RKO (cell line): ENCODE measurements at regions not wholly inside any gene's neighbourhood (a gene's known extent, or its start where the extent isn't known, plus 50 kb on each side); places are given as distances from the start of the nearest gene placed in this dataset.

Experiments used
- DNase-seq: peaks from one replicate; pipeline ENCODE4 v3.0.0-alpha.2; 2016; ENCODE audit warnings: low spot score

DNA sequence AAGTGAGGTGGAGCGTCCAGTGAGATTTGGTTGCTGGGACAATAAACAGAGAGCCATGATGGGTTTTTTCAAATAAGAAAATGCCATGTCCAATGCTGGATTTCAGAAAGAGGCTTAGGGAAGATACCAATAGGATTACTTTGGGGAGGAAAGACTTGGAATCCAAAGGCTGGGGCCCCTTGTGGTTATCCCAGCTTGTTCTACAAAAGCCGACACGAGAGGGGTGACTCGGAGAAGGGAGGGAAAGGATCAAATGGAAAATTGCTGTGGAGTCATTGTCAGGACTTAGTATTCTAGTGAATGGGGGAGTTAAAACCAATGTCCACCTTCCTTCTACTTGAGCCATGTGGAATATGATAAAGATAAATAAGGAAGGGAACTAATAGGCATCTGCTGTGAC is 305.5 kb downstream of the SOX9 start:
- no peak for DNase-seq

DNA sequence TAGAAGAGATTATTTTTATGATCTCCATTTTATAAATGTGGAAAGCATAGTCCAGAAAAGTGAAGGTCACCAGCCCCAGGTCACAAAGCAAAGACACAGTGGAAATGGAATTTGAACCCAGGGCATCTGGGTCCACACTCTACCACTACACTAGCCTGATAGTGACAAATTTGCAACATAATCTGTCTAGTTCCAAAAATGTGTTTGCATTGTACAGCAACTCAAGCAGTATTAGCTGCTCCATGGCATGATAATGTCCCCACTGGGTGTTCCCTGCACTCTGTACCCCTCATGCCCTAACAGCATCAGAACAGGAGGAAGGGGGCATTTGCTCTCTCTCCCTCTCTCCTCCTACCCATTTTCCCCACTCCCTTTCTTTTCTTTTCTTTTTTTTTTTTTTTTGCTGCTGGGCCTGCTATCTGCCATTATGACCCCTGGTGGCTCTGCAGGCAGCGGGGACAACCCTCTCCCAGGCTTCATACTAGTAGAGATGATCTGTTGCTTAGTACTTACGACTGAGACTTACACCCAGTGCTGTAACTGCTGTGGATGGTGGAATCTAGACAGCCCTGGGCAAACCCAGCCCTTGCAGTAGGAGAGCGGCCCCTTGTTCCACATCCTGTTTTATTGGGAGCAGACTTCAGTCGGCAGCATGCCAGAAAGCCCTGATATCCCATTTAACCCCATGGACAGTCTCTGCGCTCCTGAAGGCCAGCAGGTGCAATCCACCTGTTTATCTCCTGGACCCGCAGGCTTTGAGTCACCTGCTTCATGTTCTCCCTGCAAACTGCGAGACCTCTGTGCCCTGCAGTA is 306.3 kb downstream of the SOX9 start:
- DNase-seq = no peak

DNA sequence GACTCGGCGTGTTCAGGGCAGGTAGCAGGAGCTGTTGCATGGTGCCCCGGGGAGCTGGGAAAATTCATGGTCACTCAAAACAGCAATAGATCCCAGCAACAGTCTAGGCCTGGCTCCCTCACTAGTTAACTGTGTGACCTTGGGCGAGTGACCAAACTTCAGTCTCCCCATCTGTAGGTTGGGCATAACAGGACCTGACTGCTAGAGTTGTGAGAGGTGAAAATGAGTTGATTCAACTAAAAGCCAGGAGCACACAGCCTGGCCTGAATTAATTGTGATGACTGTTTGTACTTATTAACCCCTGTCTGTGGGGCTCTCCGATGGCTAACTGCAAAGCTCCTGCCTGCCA is 306.9 kb downstream of the SOX9 start:
- DNase-seq = peak; percentile 2

DNA sequence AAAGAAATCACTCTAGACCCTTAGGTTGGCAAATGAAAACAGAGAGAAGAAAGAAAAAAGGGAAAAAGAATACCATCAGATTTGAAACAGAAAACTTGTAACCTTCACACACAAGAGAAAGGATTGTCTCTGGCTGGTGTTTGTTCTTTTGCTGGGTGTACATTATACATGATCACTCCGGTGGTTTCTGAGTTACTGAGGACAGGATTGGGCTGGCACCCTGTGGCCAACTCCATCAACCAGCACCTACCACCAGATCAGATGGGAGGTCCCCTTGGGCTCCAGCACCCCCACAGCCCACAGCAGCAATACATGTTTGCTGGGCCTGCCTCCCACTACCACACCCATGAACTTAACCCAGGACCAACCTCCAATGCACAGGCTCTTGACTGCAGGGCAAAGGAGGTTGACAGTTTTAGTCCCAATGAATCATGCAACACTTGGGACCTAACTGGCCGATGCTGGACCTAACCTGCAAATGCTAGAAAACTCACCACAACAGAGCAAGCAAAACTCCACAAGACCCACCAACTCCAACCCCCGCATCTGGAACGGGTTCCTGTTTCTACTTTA is 308.3 kb downstream of the SOX9 start:
- no peak for DNase-seq

DNA sequence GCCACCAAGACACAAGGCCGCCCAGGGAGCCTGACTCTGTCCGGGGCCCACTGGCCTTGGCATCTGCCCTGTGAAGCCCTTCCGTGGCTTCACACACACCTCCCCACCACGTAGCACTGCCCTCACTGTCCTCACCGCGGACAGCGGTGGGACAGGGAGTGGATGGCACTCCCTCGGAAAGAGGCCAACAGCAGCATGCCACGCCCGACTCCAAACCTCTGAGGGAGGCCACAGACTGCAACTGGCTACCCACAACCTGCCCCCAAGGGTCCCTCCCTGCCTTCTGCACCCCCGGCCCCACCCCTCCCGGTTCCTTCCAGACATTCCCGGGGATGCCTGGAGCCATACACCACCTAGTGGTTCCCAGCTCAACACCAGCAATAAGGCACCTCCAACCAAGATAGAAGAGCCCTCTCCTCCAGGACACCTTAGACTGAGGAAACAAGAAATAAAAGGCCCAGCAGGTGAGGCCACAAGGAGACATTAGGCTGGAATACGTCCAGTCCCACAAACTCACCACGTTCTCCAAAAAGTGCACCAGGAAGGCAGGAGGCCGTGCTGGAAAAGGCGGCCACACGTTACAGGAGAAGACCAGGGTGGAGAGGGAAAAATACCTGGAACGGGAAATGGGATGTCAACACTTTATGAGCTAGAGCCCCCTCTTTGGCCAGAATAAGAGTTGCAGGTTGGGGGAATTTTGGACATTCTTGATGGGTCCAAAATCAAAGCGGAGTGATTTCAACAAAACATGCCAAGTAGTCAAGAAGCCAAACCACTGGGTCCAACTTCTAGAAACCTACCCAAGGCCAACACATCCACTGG is 310.0 kb downstream of the SOX9 start:
- no peak for DNase-seq

DNA sequence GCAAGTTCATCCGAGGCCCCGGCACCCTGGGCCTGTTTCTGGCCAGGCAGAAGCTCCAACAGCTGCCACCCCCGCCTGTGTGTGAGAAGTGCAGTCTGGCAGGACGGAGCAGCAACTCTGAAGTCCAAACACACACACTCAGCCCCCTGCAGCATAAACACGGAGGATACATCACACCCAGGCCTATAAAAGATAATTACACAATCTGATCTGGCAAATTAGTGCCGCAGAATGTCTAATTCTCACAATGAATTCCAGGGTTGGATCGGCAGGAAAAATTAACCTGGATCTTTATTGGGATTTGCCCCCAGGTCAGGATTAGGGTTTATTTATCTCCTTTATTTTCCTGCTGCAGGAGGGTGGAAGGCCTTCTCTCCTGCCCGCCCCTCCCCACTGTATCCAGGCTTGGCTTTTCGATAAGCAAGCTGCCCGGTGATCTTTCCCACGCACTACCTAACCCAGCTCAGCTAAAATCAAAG is 311.4 kb downstream of the SOX9 start:
- no peak for DNase-seq

DNA sequence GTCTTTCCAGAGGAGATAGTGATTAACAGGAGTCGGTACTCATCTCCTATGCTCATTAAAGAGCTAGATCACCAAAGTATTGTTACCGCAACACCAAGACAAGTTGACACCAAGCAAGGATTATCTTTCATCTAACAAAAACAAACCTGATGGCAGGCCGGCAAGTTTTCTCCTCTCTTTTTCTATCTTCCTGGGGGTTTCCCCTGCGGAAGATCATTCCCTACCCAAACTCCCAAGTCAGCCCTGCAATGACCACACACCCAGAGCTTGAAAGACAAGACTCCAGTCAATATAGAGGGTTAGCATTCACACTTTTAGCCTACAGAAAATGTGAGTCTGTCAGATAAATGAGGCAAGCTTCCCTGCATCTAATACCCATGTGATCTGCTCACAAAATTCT is 312.1 kb downstream of the SOX9 start:
- DNase-seq = no peak

DNA sequence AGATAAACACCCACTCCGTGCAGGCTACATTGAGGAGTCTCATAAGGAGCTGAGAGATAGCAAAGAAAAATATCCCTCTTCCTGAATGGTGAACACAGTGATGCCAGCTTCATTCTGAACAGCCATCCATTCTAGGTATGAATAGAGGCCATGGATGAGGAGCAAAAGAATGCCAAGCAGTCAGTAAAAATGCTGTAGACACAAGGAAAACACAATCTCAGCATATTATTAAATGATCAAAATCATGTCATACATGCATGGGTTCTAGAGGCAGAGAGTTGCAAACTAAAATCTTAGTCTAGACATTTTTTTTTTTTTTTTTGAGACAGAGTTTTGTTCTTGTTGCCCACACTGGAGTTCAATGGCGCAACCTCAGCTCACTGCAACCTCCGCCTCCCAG is 313.0 kb downstream of the SOX9 start:
- DNase-seq = no peak

DNA sequence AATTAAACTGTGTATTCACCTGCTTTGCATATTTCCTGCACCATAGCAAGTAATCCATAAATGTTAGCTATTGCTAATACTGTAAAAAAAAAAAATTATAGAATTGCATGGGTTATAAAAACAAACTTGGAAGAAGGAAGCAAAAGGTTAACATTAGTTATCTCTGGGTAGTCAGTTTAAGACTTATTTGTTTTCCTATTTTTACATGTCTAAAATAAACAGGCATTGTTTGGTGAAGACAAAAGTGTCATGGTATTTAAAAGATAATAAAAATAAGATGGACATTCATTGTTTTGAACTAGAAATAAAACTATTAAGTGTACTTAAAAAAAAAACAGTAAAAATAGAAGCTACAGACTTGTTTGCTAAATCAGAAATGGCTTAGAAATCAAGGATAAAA is 313.8 kb downstream of the SOX9 start:
- DNase-seq = no peak

DNA sequence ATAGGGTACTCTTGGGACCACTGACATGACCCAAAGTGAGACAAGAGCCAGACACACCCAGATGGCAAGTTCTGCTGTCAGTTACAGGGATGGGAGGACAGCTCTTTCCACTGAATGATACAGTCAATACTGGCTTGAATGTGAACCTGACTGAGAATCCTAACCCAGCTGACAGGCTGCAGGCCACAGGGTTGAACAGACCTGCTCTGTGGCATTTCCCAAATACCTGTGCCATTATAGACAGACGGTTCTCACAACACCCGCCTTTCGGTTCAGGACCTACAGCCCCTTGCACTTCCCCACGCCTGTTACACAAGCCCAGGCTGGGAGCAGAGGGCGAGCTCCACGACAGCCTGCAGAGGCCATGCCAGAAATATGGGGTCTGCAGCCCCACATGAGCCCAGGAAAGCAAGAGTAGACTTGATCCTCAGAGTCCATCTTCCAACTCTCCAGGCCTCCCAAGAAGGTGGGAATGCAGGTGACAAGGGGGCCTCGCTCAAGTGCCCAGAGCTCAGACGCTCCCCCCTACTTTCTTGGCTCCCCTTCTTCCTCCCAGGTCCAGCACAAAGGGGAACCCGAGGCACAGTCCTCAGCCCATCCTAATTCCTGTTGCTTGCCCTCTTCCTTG is 314.3 kb downstream of the SOX9 start:
- no peak for DNase-seq

DNA sequence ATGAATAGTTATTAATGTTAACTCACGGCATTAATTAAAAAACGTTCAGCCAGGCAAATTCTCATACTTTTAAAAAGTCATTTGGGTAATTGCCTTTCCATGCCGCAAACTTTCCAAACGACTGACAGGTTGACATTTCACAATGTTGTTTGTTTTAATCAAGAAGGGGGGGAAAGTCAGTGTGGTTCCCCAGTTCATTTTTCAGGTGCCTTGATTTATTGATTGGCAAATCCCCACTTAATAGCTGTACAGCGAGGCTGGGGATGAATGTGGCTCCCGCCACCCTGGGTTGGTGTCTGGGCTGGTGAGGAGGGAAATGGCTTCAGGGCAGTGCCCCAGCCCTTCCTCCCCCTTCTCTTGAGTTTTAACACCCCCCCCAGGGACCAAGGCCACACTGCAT is 318.0 kb downstream of the SOX9 start:
- no peak for DNase-seq

DNA sequence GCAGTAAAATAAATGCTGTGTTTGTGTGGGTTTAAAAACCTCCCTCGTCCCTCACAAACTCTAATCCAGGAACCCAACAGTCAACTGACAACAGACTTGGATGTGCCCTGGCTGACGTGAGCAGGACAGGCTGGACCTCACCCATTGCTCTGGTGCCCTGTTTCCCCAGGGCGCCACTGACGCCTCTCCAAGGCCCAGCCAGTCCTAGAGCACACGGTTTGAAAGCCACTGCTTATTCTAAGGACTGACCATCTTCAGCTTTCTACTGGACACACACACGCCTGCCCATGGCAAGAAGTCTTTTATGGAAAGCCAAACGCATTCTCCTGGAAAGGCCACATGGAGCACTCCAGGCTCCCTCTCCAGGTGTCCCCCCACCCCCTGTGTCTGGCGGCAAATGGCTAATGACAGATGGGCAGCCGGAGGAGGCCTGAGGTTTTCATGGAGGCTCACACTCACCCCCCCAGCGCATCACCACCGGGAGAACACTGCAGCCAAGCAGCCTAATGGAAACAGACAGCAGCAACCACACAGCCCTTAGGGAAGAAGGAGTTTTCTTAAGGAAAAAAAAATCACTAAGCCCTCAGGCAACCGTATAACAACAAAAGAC is 319.2 kb downstream of the SOX9 start:
- DNase-seq = no peak

DNA sequence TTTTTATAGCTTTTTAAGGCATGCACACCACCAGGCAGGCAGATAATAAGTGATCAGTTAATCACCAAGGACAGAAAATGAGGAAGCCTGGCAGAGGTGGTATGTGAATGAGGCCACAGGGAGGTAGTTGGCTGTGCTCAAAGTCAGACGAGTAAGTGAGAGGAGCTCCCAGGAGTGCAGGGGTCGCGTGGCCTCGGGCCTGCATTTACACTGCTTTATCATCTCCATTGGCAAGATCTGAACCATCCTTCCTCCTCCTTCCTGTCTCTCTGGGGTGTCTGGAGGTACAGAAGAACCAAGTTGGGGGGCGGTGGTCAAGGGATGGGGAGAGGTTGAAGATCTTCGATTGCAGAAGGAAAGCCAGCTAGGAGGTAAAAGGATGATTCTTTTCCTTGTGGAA is 320.1 kb downstream of the SOX9 start:
- no peak for DNase-seq

DNA sequence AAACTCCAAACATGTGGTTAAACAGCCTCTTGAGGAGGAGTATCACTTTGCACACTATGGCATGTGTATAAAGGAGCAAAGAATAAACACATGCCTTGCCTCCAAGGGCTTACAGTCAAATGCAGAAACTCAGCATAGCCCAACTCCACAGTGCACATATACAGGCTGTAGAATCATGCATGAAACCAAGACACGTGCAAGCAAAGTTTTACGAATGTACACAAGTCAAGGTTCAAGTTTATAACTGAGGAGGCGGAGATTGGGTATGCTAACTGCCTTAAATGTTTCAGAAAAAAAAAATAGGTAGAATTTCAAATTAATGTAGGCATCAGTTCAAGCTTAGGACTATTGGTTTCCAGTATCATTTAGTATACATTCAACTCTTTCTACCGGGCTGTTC is 321.1 kb downstream of the SOX9 start:
- no peak for DNase-seq

DNA sequence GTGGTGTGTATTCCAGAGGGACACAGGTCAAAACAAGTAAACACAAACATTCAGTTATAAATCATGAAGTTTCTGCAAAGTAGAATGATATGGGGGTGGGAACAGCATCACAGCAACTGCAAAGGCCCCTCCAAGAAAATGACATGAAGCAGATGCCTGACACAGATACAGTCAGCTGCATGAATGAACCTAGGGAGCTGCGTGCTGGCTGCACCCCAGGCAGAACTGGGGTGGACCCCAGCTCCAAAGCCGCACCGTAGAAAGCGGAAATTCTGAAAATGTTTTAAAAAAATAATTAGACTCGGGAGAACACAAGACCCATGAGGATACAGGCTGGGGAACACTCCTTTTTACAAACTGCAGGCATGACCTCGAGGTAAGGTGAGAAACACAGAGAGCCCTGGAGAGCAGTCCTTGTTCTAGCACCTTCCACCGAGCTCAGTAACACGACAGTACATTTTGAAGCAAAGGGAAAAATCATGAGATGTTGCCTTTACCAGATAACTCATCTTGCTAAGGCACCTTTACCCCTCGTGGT is 323.8 kb downstream of the SOX9 start:
- DNase-seq = no peak

DNA sequence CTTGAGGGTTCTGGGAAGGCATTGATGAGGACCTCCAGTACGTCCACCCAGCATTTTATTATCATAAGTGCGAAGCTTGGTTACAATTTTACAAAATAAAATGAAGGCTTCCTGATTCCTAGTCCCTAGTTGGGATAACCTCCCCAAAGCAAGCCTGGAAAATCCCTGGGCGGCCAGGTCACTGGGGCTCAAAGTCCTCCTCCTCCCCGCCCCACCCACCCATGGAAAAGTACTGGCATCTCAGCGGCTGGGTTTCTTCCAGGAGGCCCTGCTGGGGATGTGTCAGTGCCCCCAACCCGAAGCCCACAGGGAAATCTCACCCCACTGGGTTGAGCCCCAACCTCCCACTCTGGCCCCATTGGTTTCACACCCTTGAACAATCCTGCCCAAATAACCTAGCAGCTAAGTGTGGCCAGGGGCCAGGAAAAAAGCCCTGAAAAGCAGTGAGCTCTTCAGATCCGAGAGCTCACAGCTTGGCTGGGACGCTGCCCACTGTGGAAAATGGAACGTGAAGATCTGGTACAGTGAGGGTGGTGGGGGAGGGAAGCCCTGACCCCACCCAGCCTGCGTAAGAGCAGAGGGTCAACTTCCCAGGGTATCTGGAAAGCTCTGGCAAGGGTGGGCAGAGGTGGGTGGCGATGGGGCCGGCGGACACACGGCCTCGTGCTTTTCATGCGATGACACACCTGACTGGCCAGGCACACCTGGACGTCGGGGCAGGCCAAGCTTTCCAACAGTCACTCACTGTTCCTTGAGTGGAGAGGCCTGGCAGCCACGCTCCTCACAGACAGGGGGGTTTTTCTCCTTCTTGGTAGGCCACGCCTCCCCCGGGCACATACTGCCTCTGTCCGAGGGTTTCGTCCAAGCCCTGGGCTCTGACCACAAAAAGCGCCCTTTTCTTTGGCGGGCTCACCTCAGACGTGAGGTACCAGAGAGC is 324.5 kb downstream of the SOX9 start:
- no peak for DNase-seq

DNA sequence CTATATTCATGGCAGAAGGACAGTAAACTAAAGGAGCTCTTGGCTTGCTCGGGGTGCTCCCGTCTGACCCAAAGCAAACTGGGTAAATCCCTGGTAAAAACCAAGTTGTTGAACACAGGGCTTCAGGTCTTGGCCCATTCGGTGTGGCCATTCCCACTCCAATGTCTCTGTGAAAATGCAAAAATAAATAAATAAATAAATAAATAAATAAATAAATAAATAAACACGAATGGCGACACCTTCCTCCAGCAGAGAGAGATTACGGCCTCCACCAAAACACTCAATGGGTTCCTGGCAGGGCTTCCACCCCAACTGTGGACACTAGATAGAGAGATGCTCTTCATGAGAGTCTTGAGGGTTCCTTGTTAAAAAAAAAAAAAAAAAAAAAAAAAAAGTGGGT is 325.3 kb downstream of the SOX9 start:
- DNase-seq = no peak

DNA sequence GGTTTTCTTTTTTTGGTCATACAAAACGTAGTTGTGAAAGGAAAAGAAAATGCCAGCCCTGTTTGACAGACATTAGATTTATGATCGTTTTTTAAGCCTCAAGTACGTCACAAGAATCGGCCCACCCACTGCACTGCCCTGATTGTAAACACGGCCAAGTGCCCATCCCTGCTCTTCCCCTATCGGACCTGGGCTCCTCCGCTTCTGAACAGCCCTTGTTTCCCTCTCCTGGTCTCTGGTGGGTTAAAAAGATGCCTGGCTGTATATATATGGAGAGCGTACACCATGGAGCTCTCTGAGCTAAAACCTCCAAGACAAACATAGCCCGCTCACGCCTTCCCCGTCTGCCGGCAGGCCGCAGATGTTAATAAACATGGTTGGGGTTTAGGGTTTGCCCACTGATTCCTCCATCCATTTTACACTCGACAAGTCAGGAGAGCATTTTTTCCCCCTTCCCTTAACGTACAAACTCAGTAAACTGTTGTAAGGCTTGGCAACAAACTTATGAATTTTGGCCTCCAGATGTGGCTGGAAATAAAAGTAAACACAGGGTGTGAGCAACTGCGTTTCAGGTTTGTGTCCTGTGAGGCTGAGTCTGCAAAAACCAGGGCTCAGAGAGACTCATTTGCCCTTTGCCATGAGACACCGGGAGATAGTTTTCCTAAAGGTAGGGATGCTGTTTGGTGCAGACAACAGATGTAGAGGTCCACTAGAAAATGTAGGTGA is 325.9 kb downstream of the SOX9 start:
- no peak for DNase-seq

DNA sequence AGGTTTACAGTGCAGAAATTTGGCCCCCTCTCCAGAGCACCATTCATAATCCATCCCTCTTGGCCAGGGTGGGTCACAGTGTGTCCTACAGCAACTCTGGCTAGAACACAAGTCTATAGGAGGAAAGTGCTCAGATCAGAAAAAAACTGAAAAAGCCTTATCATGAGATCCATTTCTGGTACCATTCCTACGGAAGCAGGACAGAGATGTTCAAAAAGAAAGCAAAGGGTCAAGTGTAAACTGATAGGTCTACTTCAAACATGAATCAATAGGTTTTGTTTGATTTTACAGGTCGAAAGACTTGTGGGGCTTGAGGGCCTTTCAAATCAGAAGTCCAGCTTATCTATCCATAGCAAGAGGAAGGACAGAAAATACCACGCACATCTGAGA is 326.4 kb downstream of the SOX9 start:
- no peak for DNase-seq

DNA sequence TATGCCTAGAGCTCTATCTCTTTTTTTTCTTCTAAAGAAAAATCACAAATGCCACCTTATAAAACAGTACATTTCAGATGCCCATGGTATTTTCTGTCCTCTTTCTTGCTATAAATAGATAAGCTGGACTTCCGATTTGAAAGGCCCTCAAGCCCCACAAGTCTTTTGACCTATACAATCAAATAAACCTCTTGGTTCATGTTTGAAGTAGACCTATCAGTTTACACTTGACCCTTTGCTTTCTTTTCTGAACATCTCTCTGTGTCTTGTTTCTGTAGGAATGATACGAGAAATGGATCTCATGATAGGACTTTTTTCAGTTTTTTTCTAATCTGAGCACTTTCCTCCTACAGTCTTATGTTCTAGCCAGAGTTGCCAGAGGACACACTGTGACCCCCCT is 327.2 kb downstream of the SOX9 start:
- no peak for DNase-seq
